Tongue (tissue), 1 donor: ENCODE measurements at regions not wholly inside any gene's neighbourhood (a gene's known extent, or its start where the extent isn't known, plus 50 kb on each side); places are given as distances from the start of the nearest gene placed in this dataset.

Experiments used
- DNase-seq: peaks from one replicate; pipeline ENCODE4 v3.0.0-alpha.2; 2015

DNA sequence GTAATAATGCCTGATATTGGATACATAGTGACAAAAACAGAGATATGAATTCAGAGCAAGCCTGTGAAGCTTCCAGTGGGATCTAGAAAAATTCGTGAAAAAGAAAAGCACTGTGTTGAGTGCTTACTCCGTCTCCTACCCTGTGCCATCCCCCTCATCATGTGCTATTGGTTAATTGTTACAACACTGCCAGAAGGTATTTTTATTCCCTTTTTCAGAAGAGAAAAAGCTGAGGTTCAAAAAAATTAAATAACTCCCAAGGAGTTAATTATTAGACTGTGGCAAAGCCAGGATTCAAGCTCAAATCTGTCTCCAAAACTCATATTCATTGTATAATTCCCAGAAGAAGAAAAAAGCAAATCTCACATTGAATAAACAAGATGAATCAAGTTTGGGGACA is 735.5 kb upstream of the ACVR2A start:
- no peak for DNase-seq

DNA sequence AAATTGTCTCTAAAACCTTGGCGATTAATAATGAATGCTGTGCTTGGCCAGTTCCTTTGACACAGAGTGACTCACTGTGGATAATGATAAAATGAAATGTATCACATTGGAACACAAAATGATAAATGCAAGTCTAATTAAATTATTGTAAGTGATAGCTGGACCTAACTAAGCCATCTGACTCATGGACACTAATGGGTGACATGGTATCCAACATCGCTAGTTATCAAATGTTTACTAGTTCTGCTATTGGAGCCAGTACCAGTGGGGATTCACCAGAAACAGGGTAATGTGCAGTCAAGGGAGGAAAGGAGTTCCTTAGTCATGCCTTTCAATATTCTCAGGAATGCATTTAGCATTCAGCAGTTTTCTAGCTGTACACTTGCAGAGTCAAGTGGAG is 736.3 kb upstream of the ACVR2A start:
- DNase-seq, result no peak

DNA sequence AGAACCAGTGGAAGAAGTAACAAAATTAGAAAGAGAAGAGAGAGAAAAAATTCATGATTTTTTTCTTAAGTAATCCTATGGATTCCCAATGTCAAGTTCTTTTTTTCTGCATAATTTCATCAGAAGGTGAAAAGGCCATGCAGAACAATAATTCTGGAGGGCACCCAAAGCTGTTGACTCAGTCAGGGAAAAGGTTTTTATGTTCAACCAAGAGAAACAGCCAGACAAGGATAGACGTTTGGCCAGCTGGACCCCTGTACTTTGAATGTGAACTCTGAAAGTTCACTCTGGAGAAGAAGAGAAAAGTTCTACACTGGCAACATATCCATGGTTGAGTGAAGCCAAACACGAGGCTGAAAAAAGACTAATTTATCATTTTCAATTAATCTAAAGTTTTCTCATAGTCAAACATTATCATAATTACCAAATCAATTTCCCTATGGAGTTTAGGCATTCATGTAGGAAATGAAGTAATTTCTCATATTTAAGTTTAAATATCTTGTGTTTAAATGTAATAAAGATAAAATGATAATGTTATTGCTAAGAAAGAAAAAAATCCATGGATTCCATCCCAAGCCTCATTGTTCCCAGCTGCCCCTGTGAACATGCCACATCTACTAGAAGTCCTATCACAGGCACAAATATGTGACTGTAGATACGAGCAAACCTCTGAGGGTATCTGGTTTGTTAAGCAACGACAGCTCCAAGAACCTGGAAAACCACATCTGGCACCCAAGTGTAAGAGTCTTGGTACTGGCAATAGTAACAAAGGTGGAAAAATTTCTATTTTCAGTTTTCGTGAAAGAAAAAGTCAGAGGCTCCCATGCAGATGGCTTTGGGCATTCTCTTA is 742.7 kb upstream of the ACVR2A start:
- DNase-seq, result no peak

DNA sequence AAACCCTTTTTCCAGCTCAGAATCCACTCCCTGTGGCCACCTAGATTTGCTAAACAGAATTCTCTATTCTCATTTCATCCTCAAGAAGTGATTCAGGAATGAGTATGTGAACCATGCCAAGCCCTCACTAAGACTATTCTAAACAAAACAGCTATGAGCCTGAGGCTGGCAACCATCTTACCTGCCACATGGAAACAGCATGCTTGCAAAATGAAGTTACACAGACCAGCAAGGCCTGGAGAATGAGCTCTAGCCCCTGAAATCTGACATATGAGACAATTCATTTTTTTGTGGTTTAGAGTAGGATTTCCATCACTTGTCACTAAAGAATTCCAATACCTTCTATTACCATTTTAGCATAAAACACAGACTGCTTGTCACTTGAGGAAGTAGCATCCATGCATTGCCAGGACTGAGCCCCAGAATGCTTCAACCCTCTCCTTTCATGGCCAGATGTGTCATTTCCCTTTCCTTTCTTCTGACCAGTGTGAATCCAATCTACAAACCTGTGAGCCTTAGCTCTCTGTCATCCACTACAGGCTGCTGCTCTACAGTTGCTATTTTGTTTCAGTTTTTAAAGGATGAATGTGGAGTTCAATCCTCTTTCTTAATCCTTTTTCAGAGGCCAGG is 744.3 kb upstream of the ACVR2A start:
- peak; percentile 43 for DNase-seq

DNA sequence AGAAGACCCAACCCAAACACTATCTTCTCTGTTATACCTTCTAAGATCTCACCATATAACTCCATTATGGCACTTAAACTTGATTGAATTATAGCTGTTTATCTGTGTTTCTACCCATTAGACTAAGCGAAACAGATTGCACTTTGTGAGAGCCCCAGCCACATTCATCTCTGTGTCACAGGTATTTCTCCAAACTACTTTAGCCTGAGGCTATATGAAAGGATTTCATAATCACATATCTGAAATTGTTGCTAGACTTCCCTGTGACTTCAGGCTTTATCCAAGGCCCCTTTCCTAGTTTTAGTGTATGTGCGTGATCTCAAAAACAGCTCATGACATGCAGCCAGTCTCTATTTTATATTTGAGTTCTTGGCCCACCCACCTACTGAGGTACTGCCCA is 745.0 kb upstream of the ACVR2A start:
- DNase-seq, result no peak

DNA sequence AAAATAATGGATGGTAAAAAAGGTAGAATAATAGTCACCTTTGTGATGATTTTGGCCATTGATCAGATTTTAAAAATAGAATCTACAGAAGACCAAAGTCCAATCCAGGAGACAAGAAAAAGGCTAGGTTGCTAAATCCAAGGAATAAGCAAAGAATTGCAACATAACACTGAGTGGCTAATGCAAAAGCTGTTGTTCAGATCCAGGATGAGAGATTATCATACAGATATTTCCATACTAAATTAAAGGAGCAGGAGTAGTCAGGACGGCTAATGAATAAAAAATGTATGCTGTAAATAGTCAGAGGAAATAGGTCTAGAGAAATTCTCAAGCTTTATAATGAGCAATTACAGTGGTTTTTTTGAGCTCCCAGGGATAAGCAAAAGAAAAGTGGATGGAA is 745.9 kb upstream of the ACVR2A start:
- DNase-seq, result no peak

DNA sequence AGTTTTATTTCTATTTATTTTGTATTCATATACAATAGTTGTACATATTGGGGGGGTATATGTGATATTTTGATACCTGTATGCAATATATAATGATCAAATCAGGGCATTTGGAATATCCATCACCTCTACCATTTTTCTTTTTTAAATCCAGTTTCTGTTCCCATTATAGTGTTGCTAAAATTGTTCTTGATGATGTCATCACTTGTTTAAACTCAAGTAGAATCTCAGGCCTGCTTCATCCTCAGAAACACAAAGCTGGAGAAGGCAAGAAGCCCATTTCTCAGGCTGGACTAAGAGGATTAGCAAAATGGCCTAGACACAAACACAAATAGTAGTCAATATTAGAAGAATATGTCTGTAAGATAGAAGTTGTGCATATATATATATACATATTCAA is 747.1 kb upstream of the ACVR2A start:
- no peak for DNase-seq

DNA sequence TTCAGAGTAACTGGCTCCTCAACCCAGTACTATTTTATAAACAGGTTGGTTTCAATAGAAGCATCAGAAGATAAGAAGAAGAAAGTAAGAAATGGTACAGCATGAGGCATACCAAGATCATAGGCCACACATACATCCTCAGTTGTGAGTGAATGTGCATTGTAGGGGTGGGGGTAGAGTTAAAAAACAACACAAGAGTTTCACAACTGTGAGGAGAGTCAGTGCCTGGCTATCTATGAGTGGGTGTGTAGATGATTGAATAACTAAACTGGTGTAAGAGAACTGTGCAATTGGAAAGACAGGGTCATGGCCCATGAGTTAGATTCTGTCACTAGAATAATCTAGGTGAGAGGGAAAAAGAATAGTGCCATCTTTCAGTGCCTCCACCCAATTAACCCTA is 748.2 kb upstream of the ACVR2A start:
- DNase-seq, result no peak

DNA sequence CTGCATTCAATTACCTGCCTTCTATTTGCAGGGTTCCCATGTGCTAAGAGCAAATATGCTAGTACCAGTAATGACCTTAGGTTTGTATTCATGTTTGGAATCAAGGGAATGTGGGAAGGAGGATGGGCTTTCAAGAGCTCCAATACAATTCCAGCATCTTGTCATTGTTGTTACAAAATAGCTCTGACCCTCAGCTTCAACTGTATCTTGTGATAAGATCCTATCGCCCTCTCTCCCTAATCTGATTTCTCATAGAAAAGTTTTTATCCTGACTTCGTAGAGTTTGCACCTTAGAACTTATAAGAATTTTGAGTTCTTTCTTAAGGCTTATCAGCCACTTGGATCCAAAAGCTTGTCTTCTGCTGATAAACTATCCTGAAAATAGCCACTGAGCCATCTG is 749.5 kb upstream of the ACVR2A start:
- DNase-seq, result no peak

DNA sequence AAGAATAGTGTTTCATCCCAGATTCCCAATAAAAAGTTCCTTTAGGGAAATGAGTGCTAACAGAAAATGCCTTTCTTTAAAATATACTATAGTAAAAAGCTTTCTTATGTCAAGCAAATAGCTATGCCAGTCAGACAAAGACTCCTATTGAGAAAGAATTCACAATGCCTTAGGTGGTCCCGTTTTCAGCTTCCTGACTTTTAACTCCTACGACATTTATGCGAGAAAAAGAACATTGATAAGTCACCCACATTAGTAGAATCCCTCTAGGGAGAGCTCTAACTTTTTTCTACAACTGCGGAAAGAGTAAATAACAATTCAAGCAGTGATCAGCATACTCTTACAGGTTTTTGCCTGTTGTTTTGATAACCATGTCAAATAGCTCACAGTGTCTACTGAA is 750.8 kb upstream of the ACVR2A start:
- no peak for DNase-seq

DNA sequence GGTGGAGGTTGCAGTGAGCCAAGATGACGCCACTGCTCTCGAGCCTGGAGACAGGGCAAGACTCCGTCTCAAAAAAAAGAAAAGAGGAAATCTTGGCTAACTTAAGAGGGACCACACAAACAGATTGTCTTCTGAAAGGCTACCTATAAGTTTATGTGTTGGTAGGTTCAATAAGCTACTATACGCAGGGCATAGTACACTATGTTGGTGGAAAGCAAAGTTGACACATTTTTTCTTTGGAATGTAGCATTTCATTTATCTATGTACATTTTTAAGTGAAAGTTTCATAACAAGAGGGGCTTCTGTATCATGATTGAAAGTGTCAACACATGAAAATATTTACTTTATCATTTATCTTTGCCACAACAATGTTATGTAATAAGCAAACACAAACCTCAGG is 752.6 kb upstream of the ACVR2A start:
- no peak for DNase-seq

DNA sequence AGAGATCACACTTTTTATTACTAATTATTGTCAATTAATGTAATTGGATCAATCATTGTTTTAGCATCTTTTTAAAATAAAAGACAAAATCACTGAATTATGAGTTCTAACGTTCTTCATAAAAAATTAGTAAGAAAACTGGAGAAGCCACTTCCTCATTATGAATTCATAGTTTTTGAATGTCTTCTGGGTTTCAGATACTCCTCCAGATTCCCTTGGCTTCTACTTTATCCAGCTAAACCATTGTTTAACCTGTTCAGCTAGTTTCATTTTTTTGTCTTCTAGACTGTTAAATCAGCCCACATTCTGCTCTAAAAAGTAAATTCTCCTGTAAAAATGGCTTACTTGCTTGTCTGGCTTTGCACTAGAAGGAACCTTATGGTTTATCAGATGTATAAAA is 753.4 kb upstream of the ACVR2A start:
- no peak for DNase-seq

DNA sequence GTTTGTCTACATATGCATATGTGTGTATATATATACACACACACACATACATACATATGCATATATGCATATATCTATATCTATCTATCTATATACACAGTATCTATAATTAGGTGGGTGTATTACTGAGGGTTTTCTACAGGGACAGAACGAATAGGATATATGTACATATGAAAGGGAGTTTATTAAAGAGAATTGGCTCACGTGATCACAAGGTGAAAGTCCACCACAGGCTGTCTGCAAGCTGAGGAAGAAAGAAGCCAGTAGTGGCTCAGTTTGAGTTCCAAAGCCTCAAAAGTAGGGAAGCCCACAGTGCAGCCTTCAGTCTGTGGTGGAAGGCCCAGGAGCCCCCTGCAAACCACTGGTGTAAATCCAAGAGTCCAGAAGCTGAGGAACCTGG is 756.0 kb upstream of the ACVR2A start:
- DNase-seq, result no peak

DNA sequence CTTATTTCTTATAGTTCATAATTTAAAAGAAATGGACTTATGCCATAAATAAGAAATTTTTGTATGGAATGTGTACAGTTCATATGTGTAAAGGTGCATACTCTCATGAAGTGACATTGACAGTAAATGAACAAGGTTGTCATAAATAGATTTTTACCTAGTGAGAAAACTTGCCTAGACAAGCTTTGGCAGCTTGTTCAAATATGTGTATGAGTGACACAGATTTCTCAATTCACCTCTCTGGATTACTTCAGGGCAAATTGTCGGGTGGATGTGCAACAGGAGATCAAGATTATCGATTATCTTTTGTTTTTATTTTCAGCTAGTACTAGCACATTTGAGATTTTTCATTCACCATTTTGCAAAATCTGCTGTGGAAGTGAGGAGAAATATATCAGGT is 758.1 kb upstream of the ACVR2A start:
- DNase-seq, result no peak

DNA sequence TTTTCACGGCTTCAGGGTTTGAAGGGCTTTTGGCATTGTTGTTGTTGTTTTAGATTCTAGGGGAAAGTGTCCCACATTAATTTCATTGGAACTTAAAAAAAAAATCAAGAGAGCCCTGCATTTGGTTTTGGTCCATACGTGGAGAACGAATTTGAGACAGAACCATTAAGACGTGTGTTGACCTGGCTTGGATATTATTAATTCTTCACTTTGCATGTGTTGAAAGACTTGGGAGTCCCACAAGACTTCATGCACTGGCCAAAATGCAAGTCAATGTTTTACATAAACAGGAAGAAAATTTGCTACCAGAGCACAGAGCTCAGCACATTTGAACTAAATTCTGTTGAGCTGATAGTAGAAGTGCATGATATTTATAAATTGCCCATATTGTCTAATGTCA is 761.2 kb upstream of the ACVR2A start:
- DNase-seq, result no peak

DNA sequence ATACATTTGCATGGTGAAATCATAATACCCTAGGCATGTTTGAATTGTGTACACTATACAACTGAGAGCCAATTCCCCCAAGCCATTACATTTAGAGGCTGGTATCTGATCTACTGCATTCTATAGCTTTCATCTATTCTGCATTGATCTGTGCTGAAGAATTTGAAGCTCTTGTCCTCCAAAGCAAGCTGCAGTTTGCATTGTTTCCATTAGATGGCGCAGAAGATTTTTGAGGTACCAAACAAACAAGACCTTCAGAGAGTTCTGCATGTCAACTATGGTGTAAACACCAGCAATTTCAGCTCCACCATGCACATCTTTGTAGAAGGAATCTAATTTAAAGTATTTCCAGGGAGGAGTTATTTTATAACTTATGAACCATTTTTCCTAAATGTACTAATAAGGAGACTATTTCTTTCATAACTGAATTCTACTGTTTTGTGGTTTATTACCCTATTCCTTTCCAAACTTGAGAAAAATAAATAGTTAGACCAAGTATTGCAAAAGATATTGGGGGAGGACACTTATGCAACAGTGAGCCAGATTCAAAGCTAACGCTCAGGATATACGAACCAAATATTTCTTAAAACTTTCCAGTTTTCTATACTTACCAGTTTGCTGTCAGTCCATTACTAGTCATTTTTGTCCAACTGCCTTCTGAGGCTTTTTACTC is 761.8 kb upstream of the ACVR2A start:
- DNase-seq, result peak; percentile 86

DNA sequence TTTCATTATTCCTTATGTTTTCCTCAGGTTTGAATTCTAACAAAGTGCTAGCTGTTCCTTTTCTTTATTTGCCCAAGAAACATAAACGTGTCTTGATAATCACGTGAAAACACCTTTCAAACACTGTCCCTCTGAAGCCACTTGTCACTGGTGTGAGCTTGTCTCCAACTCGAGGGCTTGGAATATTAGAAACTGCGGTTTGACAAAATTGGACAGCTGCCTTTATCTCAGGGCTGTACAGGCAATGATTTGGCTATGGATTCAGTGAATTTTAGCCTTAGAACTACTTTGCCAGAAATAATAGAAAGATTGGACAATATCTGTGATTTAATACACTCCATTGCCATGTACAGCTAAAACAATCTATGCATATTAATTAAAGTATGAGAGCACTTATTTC is 763.0 kb upstream of the ACVR2A start:
- DNase-seq, result peak; percentile 63

DNA sequence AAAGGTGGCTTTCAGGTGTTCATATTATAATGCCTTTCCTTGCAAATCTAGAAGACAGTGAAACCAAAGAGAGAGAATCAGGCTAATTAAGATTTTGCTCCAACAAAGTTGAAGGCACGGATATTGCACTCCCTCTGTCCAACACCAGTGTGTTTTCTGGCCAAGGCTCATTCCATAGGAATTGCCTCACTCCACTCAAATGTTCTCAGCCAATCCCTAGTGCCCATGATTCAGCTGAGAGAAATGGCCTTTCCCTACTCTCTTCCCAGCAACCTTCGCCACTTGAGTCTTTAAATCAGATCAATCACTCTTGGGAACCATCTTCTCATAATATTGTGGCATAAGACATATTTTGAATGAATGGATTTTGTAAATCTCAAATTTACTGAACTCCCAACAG is 768.2 kb upstream of the ACVR2A start:
- no peak for DNase-seq

DNA sequence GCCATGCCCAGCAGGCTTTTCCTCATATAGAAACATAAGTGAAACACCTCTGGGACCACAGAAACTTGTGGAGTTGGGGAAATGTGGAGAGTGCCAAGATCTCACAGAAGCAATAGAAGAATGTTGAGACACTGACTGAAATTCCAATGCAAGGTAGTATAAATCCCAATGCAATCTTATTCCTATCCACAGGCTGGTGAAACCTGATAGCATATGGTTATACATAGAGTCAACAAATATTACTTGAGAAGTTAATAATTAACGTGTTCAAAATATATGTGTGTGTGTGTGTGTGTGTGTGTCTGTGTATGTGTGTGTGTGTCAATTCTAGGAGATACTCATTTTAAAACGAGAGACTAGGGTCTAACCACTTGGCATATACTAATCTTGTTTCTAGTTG is 776.8 kb upstream of the ACVR2A start:
- no peak for DNase-seq

DNA sequence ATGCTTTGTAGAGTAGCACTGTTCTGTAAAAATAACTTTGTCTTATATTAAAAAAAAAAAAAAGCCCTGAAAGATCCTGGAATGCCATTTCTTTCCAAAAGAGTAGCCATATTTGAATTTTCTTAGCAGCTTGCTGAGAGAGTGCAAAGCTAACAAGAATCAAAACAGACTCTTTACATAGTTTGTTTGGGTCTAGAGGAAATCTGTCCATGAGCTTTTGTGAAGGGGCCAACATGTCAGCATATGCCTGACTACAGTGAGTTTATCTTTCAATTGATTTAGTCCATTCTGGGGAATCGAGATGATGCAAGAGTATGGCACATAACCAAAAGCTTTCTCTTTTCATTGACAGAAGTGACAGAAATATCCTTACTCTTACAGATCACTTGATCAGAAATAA is 777.7 kb upstream of the ACVR2A start:
- DNase-seq, result no peak

DNA sequence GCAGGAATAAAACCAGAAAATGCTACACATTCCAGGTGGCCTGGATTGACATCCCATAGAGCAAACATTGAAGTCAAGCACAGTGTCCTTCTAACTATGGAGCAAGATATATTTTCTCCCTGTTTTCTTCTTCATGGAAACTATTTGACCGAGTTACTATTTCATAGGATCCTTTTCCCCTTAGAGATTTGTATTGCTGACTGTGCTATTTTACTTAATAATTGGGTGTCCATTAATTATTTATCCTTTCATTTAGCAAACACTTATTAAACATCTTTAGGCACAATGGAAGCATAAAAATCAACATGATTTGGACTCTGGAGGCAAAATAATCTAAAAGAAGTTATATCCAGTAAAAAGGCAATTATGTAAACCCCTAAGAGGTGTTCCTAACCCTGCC is 782.8 kb upstream of the ACVR2A start:
- no peak for DNase-seq

DNA sequence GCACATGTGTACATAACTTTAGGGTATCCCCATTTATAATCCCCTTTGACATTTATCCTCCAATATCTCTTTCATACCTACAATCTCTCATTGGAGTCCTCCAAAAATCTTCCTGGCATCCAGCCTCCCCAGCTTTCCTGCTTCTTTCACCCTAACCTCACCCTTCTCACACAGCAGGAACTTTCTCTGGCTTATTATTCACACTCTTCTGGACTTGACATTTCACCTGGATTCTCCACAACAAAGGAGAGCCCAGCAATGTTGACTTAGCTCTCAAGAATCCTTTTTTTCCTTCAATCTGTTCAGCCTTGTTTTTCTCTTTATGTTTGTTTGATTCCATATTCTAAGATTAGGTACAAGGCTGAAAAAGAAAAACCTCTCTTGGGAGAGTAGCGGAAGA is 783.6 kb upstream of the ACVR2A start:
- DNase-seq, result no peak

DNA sequence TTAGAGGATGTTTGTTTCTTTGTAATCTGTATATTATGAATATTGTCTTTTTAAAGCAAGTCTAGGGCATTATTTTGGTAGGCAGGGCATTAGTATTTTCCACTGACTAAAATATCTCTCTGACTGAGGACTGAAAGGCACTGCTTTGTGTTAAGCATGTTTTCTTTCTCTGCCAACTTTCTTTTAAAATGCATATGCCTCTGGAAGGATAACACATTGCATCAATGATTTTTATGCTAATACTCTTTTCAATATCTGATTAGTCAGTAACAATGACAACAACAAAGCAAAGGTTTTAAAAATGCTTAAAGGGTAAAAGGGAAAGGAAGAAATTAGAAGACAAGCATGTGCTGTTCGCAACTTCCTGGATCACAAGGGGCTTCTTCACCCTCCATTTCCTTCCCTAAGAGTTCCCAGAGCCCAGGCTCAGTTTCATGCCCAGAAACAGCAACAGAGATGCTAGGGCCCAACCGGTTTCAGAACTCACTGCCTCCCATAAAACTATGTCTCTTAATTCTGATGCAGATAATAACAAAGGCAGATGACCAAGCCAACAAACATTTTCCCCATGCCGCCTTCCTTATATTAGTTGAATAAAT is 786.8 kb upstream of the ACVR2A start:
- no peak for DNase-seq
